CD4-positive, alpha-beta T cell treated with Interleukin-4 for 4 hours (primary cell): ENCODE measurements at regions not wholly inside any gene's neighbourhood (a gene's known extent, or its start where the extent isn't known, plus 50 kb on each side); places are given as distances from the start of the nearest gene placed in this dataset.
"Not testable (repeated sequence)": the region's sequence is repeated elsewhere in the genome, so short reads cannot be mapped to it uniquely, and the experiment has no call there.

Experiments
- DNase-seq: peaks from one replicate; pipeline ENCODE4 v3.0.0-alpha.2; 2020

DNA sequence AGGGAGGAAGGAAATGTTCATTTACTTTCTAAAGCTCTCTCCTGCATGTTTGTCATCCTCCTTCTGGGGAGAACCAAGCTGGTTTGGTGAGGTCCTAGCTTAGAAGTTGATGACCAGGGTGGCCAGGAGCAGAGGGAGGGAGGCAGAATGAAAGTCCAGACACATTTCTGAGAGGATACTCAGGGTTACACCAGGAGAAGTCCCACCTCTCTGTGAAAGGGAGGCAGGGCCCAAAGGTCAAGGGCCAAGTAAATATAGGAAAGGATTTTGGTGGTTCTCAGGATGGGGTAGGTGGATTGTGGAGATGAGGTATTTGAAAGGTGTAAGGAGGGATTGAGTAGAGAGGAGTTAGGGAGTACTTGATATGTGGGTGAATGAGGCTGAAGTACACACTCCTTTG, 58.0 kb upstream of the FBXO11 start:
- DNase-seq: no peak

DNA sequence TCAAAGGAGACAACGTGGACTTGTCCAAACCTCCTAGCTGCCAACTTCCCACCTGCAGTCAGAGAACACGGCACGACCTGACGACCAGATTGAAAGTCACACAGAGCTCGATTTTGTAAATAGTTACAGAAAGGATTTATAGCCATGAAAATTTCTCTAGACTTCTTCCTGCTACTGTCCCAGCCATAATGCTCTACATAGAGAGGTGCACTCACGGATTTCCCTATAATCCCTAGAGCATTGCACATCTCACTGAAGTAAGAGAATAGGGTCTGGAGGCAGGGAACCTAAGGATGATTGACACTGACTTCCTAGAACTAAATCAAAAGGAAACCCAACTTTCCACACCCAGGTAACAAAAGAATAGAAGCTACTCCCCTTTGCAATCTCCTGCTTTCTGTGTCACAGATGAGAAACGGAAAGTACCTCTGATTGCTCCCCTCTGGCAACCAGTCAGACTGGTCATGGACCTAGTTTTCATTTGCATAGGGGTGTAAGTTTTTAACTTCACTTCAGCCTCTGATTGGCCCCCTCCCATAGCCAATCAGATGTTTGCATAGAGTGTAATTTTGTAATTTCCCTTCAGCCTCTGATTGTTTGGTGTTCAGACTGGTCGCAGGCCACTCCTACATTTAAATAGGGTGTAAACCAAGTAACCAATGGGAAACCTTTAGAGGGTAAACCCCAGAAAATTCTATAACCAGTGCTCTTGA, 58.6 kb upstream of the FBXO11 start:
- no peak for DNase-seq

DNA sequence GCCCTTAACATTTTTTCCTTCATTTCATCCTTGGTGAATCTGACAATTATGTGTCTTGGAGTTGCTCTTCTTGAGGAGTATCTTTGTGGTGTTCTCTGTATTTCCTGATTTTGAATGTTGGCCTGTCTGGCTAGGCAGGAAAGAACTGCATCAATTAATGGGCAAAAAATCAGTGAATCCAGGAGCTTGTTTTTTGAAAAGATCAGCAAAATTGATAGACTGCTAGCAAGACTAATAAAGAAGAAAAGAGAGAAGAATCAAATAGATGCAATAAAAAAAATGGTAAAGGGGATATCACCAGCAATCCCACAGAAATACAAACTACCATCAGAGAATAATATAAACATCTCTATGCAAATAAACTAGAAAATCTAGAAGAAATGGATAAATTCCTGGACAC, 70.4 kb upstream of the FBXO11 start:
- DNase-seq: not testable (repeated sequence)

DNA sequence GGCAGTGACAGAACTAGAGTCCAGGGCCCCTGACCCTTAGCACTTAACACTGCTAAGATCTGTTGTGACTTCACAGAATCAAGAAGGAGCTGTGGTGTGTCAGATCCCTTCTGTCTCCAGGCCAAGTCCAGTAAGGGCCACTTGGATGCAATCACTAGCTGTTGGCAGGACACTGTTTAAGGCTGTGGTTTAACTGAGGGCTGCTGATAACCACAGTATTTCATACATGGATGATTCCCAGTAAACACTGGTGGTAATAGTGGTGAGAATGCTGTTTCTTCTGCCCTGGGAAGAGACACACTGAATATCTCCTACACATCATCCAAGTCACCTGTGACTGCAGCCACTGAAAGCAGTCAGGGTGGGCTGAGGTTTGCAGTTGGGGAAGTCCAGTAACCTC, 77.7 kb upstream of the FBXO11 start:
- no peak for DNase-seq

DNA sequence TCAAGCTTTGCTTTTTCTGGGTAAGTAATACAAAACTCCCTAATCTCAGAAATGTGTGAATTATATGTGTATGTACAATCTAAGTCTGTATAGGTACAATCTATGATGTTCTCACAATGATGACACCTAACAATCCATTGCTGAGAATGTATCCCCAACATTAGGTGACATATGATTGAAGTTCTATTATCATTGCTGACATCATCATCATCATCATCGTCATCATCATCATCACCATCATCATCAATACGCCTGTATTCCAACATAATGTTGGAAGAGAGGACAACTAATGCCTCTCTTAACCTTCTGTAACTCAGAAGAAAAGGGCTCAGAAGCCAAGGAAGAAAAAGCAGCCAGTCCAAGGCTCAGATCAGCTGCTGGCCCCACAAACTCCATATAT, 84.2 kb upstream of the FBXO11 start:
- no peak for DNase-seq

DNA sequence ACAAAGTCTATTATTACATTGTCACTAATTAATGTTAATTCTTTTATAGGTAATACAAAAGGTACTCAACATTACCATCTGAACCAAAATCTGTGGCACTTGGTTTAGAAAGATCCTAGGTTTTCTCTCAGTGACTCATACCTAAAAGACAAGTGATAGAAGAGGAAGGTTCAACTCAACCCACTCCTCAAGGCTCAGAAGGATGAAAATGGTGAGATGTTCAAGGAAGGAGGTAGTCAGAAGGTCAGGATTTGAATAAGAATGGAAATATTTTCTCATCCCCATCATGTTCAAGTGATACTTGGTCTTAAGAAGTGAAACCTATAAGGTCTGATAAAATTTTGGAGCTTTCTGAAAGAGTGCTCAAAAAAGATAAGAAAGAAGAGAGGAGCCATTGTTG, 86.4 kb upstream of the FBXO11 start:
- no peak for DNase-seq

DNA sequence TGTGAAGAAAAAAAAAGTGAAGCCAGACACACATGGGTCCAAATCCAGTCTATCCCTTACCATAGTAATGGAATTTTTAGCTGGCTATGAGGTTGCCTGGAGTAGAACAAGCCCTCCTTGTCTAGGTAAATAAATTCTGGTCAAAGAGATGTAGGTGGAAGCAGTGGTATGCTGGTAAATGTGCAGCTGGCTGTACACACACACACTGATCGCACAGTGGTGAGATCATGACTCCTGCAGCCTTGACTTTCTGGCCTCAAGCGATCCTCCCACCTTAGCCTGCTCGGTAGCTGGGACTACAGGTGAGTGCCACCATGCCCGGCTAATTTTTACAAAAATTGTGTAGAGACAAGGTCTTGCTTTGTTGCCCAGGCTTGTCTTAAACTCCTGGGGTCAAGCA, 90.5 kb upstream of the FBXO11 start:
- DNase-seq: no peak

DNA sequence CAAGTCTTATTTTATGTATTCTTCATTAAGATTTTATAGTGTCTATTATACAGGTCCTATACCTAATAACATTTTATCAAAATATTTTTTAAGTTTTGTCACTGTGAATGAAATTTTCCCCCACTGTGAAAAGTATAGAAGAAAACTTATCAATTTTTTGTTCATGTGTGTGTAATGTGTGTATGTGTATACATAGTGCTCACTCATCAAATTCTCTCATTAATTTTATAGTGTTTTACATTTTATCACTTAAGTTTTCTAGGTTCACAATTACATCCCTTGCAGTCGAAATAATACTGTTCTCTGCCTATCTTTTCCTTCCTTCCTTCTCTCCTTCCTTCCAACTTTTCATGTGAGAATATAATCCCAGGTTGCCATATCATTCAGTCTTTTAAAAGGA, 93.2 kb upstream of the FBXO11 start:
- DNase-seq: no peak

DNA sequence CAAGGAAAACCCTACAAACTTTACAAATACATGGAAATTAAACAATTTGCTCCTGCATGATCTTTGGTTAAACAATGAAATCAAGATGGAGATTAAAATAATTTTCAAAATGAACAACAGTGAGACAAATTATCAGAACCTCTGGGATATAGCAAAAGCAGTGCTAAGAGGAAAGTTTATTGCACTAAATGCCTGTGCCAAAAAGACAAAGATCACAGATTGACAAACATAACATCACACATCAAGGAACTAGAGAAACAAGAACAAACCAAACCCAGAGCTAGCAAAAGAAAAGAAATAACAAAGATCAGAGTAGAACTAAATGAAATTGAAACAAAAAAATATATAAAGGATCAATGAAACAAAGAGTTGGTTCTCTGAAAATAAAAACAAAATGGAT, 95.2 kb upstream of the FBXO11 start:
- DNase-seq: no peak

DNA sequence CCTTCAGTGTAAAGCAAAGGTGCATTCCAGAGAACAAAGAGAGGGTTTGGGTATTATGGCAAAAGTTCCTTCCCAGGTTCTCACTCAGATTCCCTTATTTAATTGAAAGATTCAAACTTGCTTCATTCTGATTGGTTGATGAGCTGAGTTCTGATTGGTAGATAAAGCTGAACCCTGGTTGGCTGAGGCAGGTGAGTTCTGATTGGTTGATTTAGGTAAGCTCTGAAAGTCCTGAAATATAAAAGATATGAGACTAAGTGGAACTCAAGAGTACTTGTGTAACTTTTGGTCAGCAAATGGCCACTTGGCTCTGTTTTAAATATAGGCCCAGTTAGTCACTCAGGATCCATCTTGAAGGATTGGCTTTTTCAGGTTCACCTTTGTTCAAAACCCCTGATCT, 99.8 kb upstream of the FBXO11 start:
- DNase-seq: no peak

DNA sequence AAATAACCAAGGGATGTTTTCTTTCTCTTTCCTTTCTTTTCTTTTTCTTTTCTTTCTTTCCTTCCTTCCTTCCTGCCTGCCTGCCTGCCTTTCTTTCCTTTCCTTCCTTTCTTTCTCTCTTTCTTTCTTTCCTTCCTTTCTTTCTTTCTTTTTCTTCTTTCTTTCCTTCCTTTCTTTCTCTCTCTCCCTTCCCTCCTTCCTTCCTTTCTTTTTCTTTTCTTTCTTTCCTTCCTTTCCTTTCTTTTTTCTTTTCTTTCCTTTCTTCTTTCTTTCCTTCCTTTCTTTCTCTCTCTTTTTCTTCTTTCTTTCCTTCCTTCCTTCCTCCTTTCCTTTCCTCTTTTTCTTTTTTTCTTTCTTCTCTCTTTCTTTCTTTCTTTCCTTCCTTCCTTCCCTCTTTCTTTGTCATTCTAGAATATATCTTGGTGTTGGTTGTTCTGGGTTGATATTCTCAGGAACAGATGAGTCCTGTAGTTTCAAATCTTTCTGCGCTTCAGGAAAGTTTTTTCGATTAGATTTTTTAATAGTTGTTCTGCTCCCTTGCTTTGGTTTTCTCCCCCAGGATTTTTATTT, 101.5 kb upstream of the FBXO11 start:
- DNase-seq: no peak

DNA sequence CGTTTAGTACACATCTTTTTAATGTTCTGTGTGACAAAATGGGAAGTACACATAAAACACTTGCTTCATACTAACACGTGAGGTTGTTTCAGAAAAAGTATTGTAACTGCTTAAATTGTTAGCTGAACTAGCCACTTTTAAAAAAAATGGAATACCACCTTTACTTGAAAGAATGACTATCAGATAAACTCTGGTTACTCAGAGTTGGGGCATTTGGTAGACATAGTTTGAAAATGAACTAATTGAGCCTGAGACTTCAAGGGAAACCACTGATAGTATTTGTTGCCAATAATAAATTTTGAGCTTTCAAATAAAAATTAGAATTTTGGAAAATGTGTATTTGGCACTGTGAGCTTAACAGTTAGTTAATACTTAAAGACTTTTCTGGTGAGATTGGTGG, 103.0 kb upstream of the FBXO11 start:
- DNase-seq: no peak

DNA sequence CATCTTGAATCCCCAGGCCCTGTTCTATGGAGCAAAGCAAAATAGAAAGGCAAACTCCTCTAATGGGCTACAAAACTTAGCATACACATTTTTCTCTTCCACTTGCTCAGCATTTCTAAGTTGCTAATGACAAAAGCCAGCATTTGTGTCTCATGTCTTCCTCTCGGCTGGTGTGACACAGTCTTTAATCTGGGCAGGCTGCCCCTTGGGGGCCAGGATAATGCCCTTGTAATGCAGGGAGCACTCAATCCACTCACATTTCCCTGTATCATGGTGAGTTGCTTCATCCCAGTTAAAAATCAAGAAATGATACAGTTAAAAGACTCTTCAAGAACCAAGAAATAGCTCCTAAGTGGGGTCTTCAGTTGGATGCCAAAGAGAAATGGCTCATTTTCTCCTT, 109.1 kb upstream of the FBXO11 start:
- no peak for DNase-seq

DNA sequence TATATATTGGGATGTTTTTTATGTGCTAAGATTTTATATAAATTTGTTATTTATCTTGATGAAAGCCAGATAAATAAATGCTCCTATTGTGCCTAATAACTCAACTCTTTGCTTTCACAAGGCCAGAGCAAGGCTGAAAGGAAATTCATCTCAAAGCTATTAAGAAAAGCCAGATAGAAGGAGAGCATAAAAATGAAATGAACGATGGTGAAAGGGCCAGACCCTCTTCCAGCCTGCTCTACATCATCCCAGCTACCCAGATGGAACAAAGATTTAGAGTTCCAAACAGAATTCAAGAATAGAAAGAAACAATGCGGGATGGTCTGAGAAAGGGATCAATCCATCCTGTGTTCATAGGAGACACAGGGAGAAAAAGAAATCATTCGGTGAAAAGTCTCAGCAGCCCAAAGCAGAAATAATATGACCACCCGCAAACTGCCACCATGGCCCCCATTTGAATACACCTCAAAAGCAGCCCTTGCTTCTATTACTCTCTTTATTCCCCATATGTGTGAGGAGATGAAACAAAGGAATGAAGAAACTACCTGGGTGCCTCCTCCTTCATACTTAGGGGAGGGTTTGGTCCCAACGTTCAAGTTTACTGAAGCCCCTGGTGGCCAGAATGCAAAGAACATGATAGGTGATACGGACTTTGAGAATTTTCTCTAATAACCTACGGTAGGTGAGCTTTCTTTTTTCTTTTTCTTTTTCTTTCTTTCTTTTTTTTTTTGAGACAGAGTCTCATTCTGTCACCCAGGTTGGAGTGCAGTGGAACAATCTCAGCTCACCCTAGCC, 110.1 kb upstream of the FBXO11 start:
- no peak for DNase-seq

DNA sequence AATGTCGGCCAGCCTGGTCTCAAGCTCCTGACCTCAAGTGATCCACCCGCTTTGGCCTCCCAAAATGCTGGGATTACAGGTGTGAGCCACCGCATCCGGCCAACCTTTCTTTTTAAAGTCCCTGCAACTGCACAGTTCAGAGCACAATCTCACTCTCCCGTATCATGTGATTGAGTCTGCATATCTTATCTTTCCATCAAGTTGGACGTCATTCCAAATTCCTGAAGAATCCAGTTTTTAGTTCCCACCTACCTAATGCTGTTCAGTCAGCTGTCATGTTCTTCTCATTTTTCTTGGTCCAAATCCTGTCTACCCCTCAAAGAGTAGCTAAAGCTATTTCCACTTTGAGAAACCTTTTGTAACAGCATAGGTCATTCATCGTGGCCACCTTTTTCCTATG, 110.8 kb upstream of the FBXO11 start:
- no peak for DNase-seq

DNA sequence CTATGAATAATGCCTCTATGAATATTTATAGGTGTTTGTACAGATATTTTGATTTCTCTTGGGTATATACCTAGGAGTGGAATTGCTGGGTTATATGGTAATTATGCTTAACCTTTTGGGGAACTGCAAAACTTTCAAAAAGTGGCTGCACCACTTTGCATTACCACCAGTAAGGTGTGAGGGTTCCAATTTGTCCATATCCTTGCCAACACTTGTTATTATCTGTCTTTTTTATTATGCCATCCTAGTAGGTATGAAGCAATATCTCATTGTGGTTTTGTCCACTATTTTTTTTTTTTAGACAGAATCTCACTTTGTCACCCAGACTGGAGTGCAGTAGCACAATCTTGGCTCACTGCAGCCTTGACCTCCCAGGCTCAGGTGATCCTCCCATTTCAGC, 112.2 kb upstream of the FBXO11 start:
- no peak for DNase-seq

DNA sequence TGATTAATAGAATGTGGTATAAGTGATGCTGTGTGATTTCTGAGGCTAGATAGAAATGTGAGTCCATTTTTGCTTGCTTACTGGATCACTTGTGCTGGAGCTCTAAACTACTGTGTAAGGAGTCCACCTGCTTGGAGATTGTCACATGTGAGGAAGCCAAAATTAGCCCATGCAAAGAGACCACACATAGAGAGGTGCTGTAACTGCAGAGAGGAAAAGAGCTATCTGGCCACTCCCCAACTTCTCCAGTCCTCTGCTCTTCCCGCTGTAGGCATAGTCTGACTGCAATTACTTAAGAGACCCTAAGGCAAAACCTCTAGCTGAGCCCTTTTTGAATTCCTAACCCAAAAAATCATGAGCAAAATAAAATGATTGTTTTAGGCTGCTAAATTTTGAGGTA, 120.6 kb upstream of the FBXO11 start:
- no peak for DNase-seq

DNA sequence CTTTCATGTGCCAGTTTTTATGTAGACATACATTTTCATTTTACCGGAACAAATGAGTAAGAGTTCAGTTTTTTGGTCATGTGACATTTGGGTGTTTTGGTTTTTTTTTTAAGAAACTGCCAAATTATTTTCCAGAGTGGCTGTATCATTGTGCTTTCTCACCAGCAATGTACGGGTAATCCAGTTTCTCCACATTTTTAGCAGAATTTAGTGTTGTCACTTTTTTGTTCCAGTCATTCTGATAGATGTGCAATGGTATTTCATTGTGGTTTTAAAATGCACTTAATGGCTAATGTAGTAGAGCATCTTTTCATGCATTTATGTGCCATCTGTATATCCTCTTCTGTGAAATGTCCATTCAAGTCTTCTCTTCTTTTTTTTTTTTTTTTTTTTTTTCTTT, 126.5 kb upstream of the FBXO11 start:
- DNase-seq: no peak

DNA sequence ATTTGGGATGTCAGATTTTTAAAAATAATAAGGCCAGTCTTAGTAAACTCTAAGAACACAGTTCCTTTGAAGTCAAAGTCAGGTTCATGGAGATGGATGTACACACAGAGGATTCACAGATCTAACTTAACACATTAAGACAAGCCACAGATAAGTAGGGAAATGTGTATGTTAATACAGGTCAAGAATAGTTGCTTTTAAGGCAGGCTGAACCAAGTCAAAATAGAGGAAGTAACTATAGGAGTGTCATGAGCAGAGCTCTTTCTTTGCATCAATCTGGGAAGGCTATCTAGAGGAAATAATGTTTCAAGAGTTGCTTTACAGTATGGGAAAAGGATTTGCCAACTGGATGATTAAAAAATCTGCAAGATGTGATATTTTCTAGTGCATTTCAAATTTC, 128.0 kb upstream of the FBXO11 start:
- no peak for DNase-seq

DNA sequence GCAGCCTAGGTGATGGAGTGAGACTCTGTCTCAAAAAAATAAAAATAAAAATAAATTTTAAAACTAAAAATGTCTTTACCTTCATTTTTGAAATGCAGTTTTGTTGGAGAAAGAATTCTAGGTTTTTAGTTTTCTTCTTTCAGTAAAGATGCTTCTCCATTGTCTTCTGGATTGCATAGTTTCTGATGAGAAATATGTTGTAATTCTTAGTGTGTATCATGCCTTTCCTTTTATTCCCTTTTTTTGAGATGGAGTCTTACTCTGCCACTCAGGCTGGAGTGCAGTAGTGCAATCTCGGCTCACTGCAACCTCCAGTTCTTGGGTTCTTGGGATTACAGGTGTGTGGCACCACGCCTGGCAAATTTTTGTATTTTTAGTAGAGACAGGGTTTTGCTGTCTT, 130.0 kb upstream of the FBXO11 start:
- DNase-seq: no peak

DNA sequence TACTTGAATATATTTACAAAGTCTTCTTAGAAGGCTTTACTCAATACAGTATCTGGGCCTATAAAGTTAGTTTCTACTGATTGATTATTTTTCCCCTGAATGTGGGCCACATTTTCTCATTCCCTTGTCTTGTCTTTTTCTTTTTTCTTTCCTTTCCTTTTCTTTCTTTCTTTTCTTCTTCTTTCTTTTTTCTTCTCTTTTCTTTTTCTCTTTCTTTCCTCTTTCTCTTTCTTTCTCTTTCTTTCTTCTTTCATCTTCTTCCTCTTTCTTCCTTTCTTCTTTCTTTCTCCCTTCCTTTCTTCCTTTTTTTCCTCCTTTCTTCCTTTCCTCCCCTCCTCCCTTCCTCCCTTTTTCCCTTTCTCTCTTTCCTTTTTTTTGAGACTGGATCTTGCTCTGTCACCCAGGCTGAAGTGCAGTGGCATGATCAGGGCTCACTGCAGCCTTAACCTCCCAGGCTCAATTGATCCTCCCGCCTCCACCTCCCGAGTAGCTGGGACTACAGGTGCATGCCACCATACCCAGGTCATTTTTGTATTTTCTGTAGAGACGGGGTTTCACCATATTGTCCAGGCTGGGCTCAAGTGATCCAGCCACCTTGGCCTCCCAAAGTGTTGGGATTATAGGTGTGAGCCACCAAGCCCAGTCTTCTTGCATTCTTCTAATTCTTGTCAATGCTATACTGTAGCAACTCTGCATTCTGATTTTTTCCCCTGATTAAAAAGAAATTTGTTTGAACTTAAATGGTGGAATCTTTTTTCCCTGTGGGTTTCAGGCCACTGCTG, 133.1 kb upstream of the FBXO11 start:
- no peak for DNase-seq

DNA sequence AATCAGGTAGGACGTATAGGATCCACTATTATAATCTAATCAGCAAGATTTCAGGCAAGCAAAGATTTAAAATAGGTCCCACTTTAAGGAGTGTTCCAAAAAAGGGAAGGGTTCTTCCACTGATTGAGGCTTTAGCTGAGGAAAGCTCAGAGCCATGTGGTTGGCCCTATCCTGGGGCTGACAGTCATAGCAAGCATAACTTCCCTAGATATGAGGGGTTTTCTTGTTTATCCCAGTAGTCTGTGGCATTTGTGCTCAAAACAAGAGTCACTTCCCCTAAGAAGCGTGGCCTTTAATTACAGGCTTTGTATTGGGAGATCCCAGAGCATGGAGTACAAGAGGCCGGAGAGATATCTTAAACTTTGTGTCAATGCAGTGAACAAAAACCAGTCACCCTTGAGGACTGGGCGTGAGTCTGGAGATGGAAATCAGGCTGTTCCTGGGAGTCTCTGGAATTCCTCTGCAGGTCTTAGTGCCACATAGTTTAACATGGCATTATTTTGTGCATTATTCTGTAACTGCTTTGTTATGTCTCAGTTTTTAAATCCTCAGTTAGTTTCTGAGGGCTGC, 136.9 kb upstream of the FBXO11 start:
- no peak for DNase-seq

DNA sequence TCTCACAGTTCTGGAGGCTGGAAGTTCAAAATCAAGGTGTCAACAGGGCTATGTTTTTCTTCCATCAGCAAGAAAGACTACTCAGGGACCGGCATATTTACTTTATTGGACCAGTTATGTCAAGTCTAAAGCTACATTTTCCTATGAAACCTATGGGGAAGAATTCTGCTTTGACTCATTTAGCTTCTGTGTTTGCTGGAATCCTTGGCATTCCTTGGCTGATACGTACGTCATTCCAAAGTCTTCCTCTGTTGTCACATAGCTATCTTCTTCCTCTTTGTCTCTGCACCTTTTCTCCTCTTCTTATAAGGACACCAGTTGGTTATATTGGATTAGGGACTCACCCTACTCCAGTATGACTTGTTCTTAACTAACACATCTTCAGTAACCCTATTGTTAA, 137.4 kb upstream of the FBXO11 start:
- DNase-seq: no peak
